HG02870 (cell line): ENCODE measurements at regions not wholly inside any gene's neighbourhood (a gene's known extent, or its start where the extent isn't known, plus 50 kb on each side); places are given as distances from the start of the nearest gene placed in this dataset.
A peak's percentile ranks its signal among the peaks of the same experiment; 100 is the strongest.
"Not testable (repeated sequence)": the region's sequence is repeated elsewhere in the genome, so short reads cannot be mapped to it uniquely, and the experiment has no call there.

ENCODE experiments used
- ATAC-seq: cut with Tn5 transposase; IDR thresholded peaks from one replicate; pipeline ENCODE4 v1.9.1; 2021; ENCODE audit warnings: mild to moderate bottlenecking, moderate library complexity; ENCODE audit not compliant: unreplicated experiment

DNA sequence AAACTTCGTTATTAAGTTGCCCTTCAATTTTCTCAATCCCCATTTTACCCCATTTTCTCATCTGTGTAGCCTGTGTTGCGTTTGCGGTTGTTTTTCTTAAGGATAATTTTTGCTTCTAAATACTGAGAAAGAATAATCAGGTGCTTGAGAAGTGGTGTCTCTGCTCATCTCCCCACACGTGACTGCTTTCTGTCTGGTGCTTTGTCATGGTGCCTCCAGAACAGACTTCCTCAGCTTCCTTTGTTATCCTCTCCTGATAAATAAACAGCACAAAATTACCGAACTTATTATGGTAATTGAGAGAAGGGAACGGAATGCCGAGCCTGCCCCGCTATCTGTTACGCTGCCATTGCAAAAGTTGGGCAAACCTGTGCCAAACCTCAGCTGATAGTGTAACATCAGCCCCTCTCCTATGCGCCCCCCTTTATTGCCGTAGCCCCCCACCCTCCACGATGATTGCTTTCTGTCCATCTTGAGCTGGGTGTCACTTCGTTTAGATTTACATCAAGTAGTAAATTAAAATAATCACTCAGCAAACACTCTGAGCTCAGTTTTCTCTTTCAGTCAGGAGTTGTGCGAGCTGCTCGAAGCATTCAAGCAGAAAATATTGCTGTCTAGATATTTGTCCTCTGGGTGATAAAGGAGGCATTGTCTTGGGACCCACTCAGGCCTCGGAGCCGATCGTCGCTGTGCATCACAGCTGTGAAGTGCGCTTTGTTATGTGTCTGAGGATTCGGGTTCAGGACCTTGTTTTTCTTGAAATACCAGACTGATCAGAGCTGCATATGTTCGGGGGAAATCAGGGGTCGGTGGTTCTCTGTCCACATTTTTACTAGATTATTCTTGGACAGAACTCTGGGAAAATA lies 1008.5 kb upstream of the FANCL start:
- ATAC-seq, result no peak

DNA sequence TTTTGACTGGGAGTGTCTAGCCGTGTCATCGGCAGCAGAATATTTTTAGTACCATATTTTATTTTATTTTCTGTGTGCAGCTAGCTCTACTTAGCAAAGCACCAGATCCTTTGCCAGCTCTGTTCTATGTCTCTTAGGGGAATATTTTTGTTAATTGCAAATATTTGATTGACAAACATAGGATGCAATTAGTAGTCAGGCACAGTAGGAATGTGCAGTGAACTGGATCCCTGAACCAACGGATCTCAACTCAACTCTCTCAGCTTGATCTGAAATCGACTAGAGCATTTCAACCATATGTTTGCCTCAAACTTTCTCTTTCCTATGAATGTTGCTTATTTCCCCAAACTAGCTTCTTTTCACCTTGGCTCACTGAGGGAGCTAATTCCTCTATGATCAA lies 998.0 kb upstream of the FANCL start:
- no peak for ATAC-seq

DNA sequence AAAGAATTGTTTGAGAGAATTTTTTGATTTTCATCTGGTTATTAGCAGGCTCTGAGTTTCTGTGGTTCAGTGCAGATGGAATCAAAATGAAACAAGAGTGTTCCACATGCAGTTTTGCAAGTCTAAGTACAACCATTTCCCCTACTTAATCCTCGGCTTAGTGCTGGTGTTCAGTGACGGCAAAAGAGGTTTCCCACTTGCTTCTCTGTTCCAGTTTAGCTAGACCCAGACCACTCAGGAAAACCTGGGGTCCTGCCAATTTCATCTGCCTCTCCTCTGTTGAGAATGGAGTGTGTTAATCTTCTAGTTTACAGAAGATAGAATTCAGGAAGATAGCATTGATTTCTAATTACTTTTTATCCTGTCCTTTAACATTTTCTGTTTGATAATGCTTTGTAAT lies 996.2 kb upstream of the FANCL start:
- ATAC-seq, result no peak

DNA sequence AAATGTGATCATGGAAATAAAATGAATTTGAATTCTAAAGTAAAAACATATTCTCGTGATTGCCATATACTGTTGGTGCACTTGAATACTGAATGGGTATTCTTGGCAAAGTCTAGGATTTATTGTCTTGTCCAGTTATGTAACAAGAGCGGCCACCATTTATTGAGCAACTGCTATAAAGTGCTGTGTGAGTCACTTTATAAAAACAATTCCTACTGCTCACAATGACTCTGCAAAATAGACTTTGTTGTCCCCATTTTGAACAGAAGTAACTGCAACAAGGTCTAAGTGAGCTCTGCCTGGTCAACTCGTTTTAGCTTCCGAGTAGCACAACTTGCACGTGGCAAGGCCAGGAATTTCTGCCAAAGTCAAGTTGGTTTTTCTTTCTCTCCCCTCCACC lies 995.6 kb upstream of the FANCL start:
- ATAC-seq, result no peak

DNA sequence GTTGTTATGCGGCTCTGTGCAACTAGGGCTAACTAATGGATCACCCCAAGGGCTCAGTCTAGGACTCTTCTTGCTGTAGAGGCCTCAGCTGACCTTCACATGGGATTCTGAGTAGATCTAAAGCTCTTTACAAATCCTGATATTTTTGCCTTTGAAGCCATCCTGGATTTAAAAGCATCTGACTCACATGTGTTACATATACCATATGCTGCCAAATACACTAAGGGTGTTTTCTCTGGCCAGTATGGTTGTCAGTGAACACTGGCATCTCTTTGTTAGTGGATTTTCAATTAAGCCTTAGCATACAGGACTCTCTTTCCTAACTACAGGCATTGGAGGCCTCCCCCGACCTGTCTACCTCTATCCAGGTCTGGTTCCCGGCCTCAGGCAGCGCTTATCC lies 992.8 kb upstream of the FANCL start:
- no peak for ATAC-seq

DNA sequence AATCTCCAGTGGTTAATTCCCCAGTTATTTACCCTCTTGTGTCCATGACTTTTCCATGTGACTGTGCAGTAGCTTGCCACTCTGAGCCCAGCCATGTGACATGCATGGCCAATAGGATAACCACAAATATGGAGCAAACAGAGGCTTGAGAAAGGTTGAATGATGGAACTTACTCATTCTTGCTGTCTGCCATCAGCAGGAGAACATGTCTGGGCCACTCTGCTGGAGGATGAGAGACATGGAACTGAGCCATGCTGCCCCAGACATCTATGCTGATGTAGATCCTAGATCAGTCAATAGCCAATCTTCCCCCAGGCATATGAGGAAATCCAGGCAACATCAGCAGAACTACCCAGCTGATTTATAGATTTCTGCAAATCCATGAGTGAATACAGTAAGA lies 992.3 kb upstream of the FANCL start:
- no peak for ATAC-seq

DNA sequence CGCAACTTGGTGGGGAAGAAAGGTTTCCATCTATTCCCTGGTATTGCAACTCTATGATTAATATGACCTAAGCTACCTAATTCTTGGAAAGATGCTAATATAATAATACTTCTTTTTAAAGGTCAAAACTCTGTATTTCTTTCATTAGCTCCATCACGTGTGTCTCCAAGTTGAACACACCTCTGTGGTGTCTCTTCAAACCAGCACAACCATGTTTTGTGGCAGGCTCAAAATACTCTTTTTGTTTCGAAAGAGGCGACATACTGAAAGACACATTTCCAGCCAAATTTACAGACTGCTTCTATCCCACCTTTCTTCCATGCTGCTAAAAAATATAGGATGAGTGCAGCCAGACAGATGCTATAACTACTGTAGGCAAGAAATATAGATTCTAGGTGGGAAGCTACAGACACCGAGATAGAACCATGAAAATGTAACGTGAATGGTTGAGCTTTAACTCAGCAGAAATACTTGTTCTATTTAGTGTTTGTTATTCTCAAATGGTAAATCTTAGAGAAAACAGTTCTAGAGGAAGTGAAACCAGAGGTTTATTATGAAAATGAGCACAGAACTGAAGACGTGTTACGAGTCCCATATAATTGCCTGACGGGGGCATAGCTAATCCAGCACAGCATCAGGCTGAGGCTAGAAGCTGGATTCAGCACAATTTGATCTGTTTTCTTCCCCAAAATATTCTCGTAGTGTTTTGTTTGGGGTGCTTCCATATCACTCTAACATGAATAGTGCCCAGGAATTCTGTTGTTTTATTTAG lies 991.5 kb upstream of the FANCL start:
- ATAC-seq, result peak; percentile 95

DNA sequence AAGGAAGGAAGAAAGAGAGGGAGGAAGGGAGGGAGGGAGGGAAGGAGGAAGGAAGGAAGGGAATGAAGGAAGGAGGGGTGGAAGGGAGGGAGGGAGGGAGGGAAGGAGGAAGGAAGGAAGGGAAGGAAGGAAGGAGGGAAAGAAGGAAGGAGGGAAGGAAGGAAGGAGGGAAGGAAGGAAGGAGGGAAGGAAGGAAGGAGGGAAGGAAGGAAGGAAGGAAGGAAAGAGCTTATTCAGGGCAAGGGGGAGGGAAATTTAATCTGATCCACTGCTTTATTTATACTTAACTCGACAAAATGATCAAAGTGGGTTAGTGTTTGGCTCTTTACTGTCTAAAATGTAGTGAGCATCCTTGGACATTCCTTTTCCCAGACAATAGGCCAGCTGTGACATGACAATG lies 985.2 kb upstream of the FANCL start:
- not testable (repeated sequence) for ATAC-seq

DNA sequence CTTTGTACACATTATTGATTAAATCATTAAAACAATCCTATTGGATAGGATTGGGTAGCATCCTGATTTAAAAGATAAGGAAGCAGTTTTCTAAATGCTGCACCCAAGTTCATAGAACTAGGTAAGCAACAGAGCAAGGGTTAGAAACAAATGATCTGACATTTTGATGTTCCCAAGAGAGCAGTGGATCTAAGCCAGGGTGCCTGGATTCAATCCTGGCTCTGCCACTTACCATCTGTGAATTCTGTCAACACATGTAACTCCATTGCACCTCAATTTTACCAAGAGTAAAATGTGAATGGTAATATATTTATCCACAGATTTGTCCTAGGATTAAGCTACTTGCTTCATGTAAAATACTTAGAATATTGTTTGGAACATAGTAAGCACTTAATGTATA lies 982.6 kb upstream of the FANCL start:
- ATAC-seq, result no peak

DNA sequence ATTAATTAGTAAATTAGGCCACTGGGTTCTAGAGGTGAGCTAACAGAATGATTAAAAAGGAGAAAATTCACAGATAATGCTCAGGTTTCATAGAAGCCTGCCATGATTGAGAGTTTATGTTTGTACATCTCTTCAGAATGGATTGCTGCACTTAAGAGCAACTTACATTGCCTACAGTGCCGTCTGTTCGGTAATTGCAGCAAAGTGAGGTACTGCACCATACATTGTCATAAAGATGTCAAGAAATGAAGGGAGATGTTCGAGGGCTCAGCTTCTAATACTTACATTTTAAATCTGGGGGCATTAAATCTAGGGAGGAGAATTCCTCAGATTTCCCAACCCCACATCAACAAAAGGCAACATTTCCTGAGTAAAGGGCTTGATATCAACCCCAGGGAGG lies 976.2 kb upstream of the FANCL start:
- no peak for ATAC-seq

DNA sequence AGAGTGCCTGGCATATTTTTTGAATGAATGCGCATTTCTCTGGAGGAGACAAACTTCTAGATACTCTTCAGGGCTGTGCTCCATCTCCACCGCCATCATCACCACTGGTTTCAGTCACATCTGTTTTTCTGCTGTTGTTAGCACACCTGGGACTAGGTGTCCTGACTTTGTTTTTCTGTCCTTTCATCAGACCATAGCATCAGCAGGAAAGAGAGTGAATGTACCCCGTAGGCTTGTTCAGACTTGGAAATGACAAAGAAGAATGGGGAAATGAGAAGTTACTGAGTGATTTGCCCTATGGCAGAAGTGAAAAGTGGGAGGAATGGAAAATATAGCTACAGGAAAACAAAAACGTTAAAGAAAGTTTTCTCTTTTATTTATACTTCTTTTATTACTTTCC lies 965.2 kb upstream of the FANCL start:
- no peak for ATAC-seq

DNA sequence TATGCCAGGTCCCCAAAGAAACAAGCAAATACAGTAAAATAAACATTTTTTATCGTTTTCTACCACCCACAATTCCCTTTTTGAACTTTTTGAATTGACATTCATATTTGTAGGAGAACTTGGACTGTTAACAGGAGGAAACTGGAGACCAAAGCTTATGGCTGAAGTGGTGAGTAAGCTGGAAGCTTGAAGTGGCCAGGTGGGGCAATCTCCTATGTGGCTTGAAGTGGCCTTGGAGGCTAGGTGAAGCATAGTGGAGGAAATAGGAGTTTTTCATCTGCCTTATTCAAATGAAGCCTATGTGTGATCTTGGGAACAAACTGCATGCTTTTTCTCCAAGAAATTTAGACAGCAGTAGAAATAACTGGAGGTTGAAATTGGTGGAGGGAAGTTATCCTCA lies 962.9 kb upstream of the FANCL start:
- no peak for ATAC-seq

DNA sequence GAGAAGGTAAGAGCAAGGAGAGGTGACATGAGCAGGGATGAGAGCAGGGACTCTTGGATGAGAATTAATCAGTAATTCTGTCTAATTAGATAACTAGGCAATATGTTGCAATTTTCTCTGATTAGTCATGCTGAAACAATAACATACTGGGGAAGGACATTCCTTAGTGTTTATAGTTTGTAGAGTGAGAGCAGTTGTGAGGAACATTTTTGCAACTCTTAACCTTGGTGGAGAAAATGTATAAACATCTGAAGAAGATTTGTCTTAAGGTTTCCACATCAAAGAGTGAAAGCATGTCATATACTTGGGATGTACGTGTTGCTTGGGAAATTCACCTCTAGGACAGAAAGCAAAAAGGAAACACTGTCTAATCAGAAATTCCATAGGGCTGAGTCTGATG lies 955.4 kb upstream of the FANCL start:
- no peak for ATAC-seq

DNA sequence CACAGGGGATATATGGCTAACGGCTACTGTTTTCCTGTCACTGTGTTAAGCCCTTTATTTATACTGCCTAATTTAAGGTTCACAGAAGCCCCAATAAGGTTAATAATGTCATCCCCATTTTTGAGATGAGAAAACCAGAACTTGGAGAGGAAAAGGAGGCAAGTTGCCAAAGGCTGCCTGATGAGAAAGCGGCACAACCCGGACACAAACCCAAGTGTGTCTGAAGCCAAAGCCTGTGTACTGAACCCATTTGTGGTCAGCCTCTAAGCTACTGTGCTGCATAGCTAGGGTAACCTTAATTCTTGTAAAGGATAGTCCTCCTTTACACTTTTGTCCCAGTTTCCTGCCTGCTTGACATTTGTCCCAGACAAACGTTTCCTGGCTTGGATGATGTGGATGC lies 954.7 kb upstream of the FANCL start:
- no peak for ATAC-seq

DNA sequence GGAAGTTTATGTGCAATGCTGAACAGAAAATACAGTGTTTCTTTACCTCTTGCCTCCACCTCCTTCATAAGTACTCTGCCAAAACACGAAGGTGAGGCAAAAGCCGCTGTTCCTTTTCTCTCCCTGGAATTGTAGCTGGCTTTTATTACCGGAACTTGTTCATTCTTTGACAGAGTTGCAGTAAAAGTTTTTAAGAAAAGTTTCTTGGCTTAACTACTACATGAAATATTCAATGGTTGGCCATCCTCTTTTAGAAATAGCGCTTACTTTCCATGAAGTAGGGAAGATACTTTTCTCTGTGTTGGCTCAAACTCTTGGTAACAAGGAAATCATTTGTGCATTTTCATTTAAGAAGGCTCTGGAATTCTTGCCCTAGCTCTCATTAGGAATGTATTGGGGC lies 950.7 kb upstream of the FANCL start:
- no peak for ATAC-seq

DNA sequence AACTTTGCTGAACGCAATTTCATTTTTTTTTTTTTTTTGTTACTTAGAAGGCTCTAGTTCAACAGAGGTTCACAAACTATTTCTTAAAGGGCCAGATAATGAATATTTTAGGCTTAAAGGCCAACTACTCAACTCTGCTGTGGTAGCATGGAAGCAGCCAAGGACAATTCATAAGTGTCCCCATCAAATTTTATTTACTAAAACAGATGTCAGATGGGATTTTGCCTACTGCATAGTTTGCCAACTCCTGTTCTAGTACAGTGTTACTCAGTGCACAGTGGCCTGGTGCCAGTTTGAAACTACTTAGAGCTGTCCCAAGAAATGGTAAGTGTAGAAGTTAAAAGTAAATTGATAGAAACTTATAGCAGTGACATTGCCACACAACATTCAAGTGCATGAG lies 949.4 kb upstream of the FANCL start:
- ATAC-seq, result no peak

DNA sequence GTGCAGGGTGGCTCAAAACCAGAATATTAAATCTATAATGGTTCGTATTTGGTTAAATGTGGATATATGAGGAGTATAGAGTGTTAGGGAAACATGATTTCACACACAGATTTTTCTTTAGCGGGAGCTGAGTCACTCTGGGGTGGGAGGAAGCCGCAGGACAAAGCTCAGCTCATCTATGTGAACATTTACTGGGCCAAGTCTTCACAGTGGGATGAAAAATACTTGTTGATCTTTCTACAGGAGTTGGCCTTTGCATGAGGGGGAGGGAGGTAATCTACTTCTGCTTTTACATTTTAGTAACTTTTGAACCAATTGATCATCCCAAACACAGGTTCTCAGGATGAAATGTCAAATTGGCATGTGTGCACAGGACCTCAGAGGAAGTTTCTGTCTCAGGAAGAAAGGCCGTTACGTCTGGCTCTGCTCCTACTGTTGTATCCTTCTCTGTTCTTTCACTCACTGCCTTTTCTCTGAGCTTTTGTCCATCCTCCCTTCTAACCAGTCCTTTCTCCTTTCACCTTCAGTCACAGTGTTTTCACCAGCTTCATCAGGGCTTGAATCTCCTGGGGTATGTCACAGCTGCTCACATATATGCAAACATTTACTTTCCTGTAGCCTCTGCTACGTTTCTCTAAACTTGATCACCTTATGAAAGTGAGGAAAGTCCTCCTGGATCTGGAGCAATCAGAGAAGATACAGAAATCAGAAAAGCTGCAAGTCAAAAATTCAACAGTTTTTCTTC lies 943.3 kb upstream of the FANCL start:
- no peak for ATAC-seq

DNA sequence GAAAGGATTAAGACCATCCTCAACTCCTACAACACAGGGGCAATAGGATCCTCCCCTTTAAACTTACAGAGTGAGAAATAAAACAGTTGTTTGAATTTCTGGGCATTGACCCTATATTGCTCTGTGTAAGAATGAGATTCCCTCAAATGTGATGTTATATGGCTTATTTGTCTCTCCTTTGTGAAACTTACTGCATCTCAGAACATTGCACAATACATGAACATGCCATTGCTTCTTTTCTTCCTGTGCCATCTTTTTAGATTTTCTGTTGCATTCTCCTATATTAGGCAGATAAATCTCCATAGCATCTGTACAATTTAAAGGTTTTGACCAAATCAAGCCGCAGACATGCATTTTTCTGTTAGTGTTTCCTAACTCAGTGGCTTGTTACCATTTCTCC lies 941.9 kb upstream of the FANCL start:
- no peak for ATAC-seq

DNA sequence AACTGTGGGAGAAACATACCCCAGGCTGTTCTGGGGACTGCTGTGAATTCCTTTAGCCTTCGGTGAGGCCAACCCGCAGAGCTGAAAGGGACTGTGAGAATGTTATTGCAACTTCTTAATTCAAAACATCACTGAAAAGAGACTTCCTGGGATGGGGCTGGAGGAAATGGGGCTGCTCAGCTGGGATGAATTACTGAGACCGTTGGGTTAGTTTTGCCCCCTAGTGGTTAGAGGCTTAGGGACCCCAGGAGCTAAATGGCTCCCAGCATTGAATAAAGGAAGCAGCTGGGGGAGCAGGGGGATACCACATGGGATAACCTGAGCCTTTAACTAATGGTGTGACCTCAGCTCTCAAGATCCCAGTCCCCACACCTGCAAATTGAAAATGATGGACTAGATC lies 941.1 kb upstream of the FANCL start:
- no peak for ATAC-seq

DNA sequence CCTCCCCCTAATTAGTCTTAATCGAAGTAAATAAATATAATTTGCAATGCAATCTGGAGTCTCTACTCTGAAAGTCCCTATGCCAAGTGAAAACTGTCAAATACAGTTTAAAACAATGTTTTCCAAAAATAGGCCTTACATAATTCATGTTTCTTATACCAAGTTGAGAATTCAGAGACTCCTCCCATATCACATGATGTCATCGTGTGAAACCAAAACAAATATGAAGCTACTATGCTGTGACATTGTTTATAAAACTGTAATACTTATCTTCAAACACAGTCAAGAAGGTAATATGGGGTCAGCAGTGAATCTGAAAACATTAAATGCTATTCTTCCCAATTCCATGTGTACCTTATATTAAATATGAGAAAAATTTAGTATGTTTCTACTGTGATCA lies 940.2 kb upstream of the FANCL start:
- no peak for ATAC-seq

DNA sequence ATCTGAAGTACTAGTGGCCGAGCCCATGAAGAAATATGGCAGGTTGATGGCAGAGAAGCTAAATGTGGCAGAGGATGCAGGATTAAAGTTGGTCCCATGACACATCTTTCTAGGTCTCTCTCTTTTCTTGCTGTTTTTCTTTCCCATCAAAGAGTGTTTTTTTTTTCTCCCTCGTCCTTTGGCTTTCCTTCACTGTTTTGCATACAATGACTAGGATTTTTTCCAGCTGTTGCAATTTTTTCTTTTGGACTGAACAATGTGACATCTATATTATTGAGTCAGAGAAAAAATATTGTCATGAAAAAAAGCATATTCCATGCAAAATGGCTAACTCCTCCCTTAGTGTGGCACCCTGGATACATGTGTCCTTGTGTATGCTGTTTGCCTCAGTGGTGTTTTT lies 939.5 kb upstream of the FANCL start:
- no peak for ATAC-seq

DNA sequence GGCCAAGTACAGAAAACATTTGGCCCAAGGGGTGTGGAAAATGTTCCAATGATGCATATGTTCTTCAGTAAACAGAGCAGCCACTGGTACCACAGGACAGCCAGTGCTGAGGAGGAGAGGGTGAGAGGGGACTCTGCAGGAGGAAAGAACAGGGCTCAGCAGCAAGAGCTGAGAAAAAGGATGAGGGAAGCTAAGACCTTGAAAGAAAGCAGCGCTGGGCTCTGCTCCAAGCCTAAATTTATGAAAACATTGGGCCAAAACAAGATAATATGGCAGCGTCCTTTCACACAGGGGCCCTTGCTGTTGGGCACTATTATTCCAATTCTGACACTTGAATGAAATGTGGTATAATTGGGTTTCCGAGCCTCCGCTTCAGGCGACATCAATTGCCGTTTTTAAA lies 939.0 kb upstream of the FANCL start:
- no peak for ATAC-seq
